Aorta (tissue), 5 donors: ENCODE measurements at regions not wholly inside any gene's neighbourhood (a gene's known extent, or its start where the extent isn't known, plus 50 kb on each side); places are given as distances from the start of the nearest gene placed in this dataset.

ENCODE experiments used
- ATAC-seq: fragments of 200-7000 bp; cut with Tn5 transposase; one replicate; pipeline ENCODE4 v1.9.1; 2022; ENCODE audit warnings: moderate library complexity; ENCODE audit not compliant: low FRiP score
- DNase-seq, 2 donors: peaks; one replicate each; pipeline ENCODE4 v3.0.0-alpha.2; 2020
- H3K27ac ChIP-seq, 2 donors: one replicate each; pipeline ENCODE4 v1.5.1; 2013; ENCODE audit warnings: low read length in 2 of 2, mild to moderate bottlenecking in 2 of 2, moderate library complexity in 2 of 2, control low read depth in 1 of 2, inconsistent platforms in 1 of 2, low read depth in 1 of 2
- H3K27me3 ChIP-seq, 2 donors: one replicate each; pipeline ENCODE4 v1.6.1; 2013; ENCODE audit warnings: control low read depth in 1 of 2, low read length in 1 of 2, mild to moderate bottlenecking in 1 of 2, moderate library complexity in 1 of 2; ENCODE audit not compliant: insufficient read depth in 2 of 2, control insufficient read depth in 1 of 2
- H3K36me3 ChIP-seq, 2 donors: one replicate each; pipeline ENCODE4 v1.6.1; 2013; ENCODE audit warnings: control low read depth in 1 of 2, low read length in 1 of 2, mild to moderate bottlenecking in 1 of 2; ENCODE audit not compliant: insufficient read depth in 2 of 2, control insufficient read depth in 1 of 2
- H3K4me1 ChIP-seq, 2 donors: one replicate each; pipeline ENCODE4 v1.6.1; 2013; ENCODE audit warnings: low read length in 2 of 2, control low read depth in 1 of 2, mild to moderate bottlenecking in 1 of 2, moderate library complexity in 1 of 2; ENCODE audit not compliant: insufficient read depth in 2 of 2, control insufficient read depth in 1 of 2
- H3K4me3 ChIP-seq, 2 donors: one replicate each; pipeline ENCODE4 v1.5.1; 2013; ENCODE audit warnings: low read length in 2 of 2, control low read depth in 1 of 2, mild to moderate bottlenecking in 1 of 2
- H3K9me3 ChIP-seq: one replicate; pipeline ENCODE4 v1.6.1; 2013; ENCODE audit warnings: mild to moderate bottlenecking, low read length; ENCODE audit not compliant: control insufficient read depth
- WGBS, 2 donors: extraction: QIAGEN DNeasy Blood & Tissue Kit; methylation state at CpG; one replicate each; pipeline ENCODE4 v1.1.7; 2013; 5-methylcytosine and 5-hydroxymethylcytosine counted together
- intact Hi-C, 2 donors: fragments of 100-400 bp; cut with DNase I; formaldehyde crosslinking; loops; one replicate each; pipeline versions ENCODE4 v1.14.2 to v1.15.0; 2022
- donor health status: healthy with polysubstance abuse.
- donor health status: Bipolar disorder and iron deficiency.
- donor health status: DM: no; HTN: no; CAD: no.
- donor health status: DM: no; HTN: no; CAD: no.
- donor health status: DM: yes; HTN: yes; CAD: no.

DNA sequence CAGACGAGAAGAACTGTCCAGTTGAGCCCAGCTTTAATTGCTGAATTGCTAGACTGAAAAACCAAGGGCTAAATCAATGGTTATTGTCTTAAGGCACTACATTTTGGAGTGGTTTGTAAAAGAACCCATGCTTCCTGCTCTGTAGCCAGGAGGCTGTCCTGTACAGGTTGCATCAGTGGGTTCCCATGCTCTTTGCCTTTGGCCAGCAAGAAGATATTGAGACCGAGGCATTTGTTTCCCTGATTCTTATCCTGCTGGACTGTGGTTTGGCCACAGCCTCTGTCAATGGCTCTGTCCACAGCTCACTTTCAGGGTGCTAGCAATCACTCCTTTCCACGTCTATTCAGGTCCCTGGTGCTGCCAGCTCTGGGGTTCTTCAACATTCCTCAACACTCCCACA is 89.6 kb downstream of the FAM43A start:
- intact Hi-C loops = no loop called here
- no peak overlapping the region for H3K27ac ChIP-seq
- ATAC-seq (no peak), DNase-seq (no peak)
- H3K36me3 ChIP-seq = no peaks in the 10 kb centered on the region
- H3K9me3 ChIP-seq = peaks cover 2% of the 10 kb centered on the region
- H3K4me3 ChIP-seq = no peak overlapping the region
- H3K4me1 ChIP-seq = no peaks in the 10 kb centered on the region
- 24% methylated on average over 3 of the region's 3 CpGs for WGBS, 2 donors
- no peaks in the 10 kb centered on the region for H3K27me3 ChIP-seq

DNA sequence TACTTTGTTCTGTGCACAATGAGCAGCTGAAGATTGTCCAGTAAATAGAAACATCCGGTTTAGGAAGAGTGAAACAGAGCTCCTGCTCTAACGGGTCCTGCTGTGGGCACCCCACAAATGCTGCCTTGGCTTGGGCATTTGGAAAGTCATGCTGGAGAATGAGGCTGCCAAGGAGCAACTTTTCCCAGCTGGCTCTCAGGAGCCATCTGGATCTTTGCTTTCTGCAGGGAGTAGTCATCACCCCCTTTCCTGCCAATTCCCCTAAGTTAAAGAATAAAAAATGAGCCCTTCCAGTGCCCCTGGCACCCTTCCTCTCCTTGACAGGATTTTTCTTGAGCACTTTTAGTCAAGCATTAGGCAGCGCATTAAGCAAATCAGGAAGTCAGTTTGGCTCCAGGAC is 90.0 kb downstream of the FAM43A start:
- H3K4me3 ChIP-seq = no peak overlapping the region
- H3K4me1 ChIP-seq = no peaks in the 10 kb centered on the region
- no peak for ATAC-seq
- no peak for DNase-seq
- 10 to 14% methylated on average over 3 of the region's 3 CpGs for WGBS, 2 donors
- H3K9me3 ChIP-seq = peaks cover 2% of the 10 kb centered on the region
- no peaks in the 10 kb centered on the region for H3K36me3 ChIP-seq
- intact Hi-C loops = no loop called here
- no peak overlapping the region for H3K27ac ChIP-seq
- no peaks in the 10 kb centered on the region for H3K27me3 ChIP-seq

DNA sequence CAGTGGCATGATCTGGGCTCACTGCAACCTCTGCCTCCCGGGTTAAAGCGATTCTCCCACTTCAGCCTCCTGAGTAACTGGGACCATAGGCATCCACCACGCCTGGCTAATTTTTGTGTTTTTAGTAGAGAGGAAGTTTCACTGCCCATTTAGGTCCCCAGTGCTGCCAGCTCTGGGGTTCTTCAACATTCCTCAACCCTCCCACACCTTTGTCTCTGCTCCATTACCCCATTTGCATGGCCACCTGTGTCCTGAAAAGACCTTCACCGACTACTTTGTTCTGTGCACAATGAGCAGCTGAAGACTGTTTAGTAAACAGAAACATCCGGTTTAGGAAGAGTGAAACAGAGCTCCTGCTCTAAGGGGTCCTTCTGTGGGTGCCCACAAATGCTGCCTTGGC is 92.0 kb downstream of the FAM43A start:
- no peaks in the 10 kb centered on the region for H3K36me3 ChIP-seq
- H3K4me3 ChIP-seq = no peak overlapping the region
- H3K27ac ChIP-seq = no peak overlapping the region
- WGBS, 2 donors = 68 to 79% methylated on average over 5 of the region's 5 CpGs
- H3K27me3 ChIP-seq = no peaks in the 10 kb centered on the region
- H3K4me1 ChIP-seq = no peaks in the 10 kb centered on the region
- DNase-seq (no peak), ATAC-seq (no peak)
- intact Hi-C loops = no loop called here
- H3K9me3 ChIP-seq = peaks cover 2% of the 10 kb centered on the region

DNA sequence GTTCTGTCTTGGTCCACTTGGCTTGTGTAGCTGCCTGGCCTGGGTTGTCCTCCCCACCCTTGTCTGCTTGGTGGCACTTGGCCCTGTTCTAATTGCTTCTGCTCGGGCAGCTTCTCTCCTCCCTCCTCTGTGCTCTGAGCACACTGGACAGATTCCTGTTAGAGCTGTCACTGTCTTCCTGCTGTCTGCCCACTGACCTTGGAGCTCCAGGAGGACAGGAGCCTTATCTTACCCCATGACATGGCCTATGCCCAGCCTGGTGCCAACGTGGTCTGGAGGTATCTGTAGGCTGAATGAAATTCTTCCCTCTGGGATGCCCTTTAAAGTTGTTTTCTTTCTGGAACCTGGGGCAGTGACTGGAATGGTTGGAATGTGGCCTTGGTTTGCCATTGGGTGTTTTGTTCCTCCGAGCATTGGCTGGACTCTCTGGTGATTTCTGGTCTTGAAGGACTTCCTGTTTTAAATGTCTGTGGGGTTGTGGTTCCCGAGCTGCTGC is 94.1 kb downstream of the FAM43A start:
- H3K4me1 ChIP-seq = no peaks in the 10 kb centered on the region
- peaks cover 2% of the 10 kb centered on the region for H3K9me3 ChIP-seq
- H3K27ac ChIP-seq = no peak overlapping the region
- no peak overlapping the region for H3K4me3 ChIP-seq
- H3K36me3 ChIP-seq = no peaks in the 10 kb centered on the region
- no peak for ATAC-seq
- intact Hi-C loops = no loop called here
- no peak for DNase-seq
- no peaks in the 10 kb centered on the region for H3K27me3 ChIP-seq
- 38 to 43% methylated on average over 4 of the region's 4 CpGs for WGBS, 2 donors

DNA sequence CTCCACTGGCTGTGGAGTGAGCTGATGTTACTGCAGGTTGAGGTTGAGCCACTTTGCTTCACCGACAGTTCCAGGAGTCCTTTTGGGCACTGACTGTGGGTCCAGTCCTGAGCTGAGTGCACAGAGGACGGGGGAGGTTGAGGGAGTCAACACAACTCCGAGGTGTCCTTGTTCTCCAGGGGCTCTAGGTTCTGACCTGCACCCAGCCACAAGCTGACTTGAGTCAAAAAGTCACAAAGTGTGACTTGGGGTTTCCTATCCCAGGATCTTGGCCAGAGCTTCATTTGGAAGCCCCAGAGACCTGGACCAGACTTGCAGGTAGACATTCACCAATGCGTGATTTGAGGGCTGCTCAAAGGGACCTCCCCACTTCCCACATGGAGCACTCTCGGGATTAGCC is 95.0 kb downstream of the FAM43A start:
- no peak for ATAC-seq
- no peaks in the 10 kb centered on the region for H3K36me3 ChIP-seq
- no peak for DNase-seq
- H3K27ac ChIP-seq = no peak overlapping the region
- no peaks in the 10 kb centered on the region for H3K4me1 ChIP-seq
- intact Hi-C loops = no loop called here
- no peak overlapping the region for H3K4me3 ChIP-seq
- H3K9me3 ChIP-seq = peaks cover 2% of the 10 kb centered on the region
- WGBS, 2 donors = 95 to 97% methylated on average over 5 of the region's 5 CpGs
- H3K27me3 ChIP-seq = no peaks in the 10 kb centered on the region

DNA sequence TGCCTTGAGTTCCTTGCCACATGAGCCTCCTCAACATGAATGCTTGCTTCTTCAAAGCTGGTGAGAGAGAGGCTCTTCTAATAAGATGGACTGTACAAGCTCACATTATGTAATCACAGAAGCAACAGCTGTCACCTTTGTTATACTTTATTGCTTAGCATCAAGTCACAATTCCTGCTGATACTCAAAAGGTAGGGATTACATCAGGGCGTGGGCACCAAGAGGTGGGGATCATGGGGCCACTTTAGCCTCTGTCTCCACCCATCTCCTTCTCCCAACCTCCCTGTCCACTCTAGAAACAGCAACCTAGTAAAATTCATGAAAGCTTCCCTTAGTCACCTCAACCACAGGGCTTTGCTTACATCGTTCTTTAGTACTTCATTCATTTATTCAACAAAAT is 95.9 kb downstream of the FAM43A start:
- Histone ChIP-seq H3K27ac (no peak overlapping the region), H3K4me1 (no peaks in the 10 kb centered on the region), H3K36me3 (no peaks in the 10 kb centered on the region), H3K27me3 (no peaks in the 10 kb centered on the region), H3K4me3 (no peak overlapping the region), H3K9me3 (peaks cover 2% of the 10 kb centered on the region)
- ATAC-seq = no peak
- DNase-seq = no peak
- intact Hi-C loops = no loop called here
- WGBS, 2 donors = 91 to 94% methylated on average over 2 of the region's 2 CpGs

DNA sequence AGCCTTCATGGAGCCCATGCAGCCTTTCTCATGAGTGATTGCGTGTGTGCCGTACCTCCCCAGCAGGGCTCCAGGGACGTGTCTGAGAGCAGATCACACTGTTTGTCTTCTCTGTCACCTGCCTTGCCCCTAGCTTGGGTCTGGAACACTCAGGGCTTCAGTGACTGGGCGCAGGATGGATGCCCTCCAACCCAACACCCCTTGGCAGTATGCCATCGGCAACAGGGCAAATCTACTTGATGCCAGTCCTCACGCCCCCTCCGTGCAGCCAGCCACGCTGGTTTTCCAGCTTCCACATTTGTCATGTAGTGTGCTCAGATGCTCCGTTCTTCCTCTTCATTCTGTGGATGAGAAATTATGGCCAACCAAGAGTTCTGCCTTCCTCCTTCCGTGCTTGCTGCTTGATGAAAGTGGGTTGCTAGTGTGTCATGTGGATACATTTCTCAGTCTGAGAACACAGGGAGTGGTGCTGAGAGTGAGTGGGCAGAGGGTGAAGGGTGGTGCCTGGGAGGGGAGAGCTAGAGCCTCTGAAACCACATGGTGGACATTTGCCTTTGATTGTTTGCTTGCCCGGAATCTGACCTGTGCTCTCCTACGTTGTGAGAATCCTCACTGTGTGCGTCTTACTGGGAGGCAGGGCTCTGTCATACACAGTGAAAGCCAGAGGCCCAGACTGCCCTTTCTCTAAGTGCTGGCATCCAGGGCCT is 97.2 kb downstream of the FAM43A start:
- H3K4me3 ChIP-seq = no peak overlapping the region
- 84 to 86% methylated on average over 13 of the region's 13 CpGs for WGBS, 2 donors
- no peak overlapping the region for H3K27ac ChIP-seq
- H3K27me3 ChIP-seq = no peaks in the 10 kb centered on the region
- H3K36me3 ChIP-seq = no peaks in the 10 kb centered on the region
- H3K4me1 ChIP-seq = no peaks in the 10 kb centered on the region
- no peaks in the 10 kb centered on the region for H3K9me3 ChIP-seq
- ATAC-seq (no peak), DNase-seq (no peak)
- intact Hi-C loops = no loop called here

DNA sequence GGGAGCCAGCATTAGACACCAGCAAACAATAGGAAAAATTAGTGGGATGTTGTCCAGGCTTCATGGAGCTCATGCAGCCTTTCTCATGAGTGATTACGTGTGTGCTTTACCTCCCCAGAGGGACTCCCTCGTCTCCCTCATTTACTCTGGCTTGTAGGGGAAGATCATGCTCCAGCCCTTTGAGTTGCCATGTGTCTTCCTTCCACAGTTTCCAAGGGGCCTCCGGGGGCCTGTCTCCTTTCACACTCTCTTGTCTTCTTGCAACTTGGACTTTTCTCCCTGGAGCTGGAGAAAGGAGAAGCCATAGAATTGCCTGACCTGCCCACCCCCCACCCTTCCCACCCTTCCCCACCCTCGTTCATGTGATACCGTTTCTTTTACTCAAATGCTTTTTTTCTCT is 98.7 kb downstream of the FAM43A start:
- intact Hi-C loops = no loop called here
- no peaks in the 10 kb centered on the region for H3K9me3 ChIP-seq
- no peaks in the 10 kb centered on the region for H3K36me3 ChIP-seq
- H3K27me3 ChIP-seq = no peaks in the 10 kb centered on the region
- H3K4me3 ChIP-seq = no peak overlapping the region
- WGBS, 2 donors = 91 to 92% methylated on average over 5 of the region's 5 CpGs
- ATAC-seq (no peak), DNase-seq (no peak)
- H3K27ac ChIP-seq = no peak overlapping the region
- no peaks in the 10 kb centered on the region for H3K4me1 ChIP-seq

DNA sequence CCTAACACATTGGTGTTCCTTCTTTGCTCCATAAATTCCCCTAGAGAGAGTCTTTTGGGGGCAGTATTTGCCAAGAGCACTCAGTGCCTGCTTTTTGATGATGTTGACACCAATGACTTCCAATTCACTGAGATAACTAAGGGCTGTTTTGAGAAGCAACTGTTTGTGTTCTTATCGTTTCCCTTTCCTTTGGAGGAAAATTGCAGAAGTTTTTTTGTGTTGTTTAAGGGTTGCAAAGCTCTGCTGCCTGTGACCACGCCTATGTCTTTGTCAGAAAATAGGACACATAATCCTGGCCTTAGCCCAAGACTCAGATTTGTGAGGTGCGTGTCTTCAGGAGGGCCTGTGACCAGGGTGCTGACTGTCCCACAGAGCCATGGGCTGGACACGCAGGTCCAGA is 99.6 kb downstream of the FAM43A start:
- H3K27me3 ChIP-seq = no peaks in the 10 kb centered on the region
- WGBS, 2 donors = 90 to 92% methylated on average over 4 of the region's 4 CpGs
- DNase-seq = no peak
- no peak overlapping the region for H3K4me3 ChIP-seq
- H3K36me3 ChIP-seq = no peaks in the 10 kb centered on the region
- no peak overlapping the region for H3K27ac ChIP-seq
- intact Hi-C loops = no loop called here
- no peaks in the 10 kb centered on the region for H3K9me3 ChIP-seq
- no peak for ATAC-seq
- H3K4me1 ChIP-seq = no peaks in the 10 kb centered on the region
